Astrocyte (in vitro differentiated cells and primary cell): ENCODE measurements at regions not wholly inside any gene's neighbourhood (a gene's known extent, or its start where the extent isn't known, plus 50 kb on each side); places are given as distances from the start of the nearest gene placed in this dataset.

Experiments
- EZH2 ChIP-seq: IDR thresholded peaks from 2 replicates; pipeline ENCODE4 v1.6.1; 2012; ENCODE audit warnings: mild to moderate bottlenecking, low read length, inconsistent platforms; ENCODE audit not compliant: insufficient read depth
- TF ChIP-seq, protein P1 (sequence below): IDR thresholded peaks from 2 replicates; pipeline ENCODE4 v1.5.1; 2011; ENCODE audit warnings: low read depth, mild to moderate bottlenecking, inconsistent platforms, low read length, moderate library complexity; ENCODE audit not compliant: insufficient read depth

DNA sequence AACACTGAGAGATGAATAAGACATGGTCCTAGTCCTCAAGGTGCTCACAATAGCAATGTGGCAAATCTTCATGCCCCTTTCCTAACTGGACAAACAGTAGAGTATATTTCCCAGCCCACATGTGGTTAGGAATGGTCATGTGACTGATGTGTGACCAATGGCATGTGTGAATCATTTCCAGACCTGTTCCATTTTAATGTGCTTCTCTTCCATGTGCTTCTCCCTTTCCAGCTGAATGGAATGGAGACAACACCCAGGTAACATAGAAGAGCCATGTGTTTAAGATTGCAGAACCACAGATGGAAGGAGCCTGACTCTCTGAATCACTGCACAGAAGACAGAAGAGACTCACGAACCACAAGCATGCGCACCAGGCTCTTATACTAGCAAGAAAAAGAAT lies 409.9 kb upstream of the NFIA start:
- TF ChIP-seq, protein P1, sequence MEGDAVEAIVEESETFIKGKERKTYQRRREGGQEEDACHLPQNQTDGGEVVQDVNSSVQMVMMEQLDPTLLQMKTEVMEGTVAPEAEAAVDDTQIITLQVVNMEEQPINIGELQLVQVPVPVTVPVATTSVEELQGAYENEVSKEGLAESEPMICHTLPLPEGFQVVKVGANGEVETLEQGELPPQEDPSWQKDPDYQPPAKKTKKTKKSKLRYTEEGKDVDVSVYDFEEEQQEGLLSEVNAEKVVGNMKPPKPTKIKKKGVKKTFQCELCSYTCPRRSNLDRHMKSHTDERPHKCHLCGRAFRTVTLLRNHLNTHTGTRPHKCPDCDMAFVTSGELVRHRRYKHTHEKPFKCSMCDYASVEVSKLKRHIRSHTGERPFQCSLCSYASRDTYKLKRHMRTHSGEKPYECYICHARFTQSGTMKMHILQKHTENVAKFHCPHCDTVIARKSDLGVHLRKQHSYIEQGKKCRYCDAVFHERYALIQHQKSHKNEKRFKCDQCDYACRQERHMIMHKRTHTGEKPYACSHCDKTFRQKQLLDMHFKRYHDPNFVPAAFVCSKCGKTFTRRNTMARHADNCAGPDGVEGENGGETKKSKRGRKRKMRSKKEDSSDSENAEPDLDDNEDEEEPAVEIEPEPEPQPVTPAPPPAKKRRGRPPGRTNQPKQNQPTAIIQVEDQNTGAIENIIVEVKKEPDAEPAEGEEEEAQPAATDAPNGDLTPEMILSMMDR = no peak
- TF ChIP-seq EZH2 = no peak
